ENCODE measurements at regions not wholly inside any gene's neighbourhood (a gene's known extent, or its start where the extent isn't known, plus 50 kb on each side); places are given as distances from the start of the nearest gene placed in this dataset.
A peak's percentile ranks its signal among the peaks of the same experiment; 100 is the strongest.

- Histone ChIP-seq H3K9me3 (ENCODE audit: low read depth) (no peaks in the 10 kb centered on the region), H3K79me2 (no peaks in the 10 kb centered on the region), H4K20me1 (ENCODE audit: insufficient read depth, poor library complexity, severe bottlenecking) (no peaks in the 10 kb centered on the region), H3K27ac (peak overlapping the region; percentile 55), H3K4me2 (peak overlapping the region; percentile 82), H3K36me3 (replicated peaks; ENCODE audit: insufficient read depth, low read depth) (no peaks in the 10 kb centered on the region), H2AFZ (peak overlapping the region; percentile 59), H3K4me3 (peak overlapping the region; percentile 39), H3K27me3 (no peaks in the 10 kb centered on the region), H3K4me1 (ENCODE audit: insufficient read depth) (peaks cover 14% of the 10 kb centered on the region), H3K9me2 (replicated peaks; ENCODE audit: insufficient read depth) (no peaks in the 10 kb centered on the region)
- DNase-seq (ENCODE audit: low spot score) = peak; percentile 92
- TF ChIP-seq EZH2phosphoT487 (IDR thresholded peaks at IDR 0.05; ENCODE audit: low read depth, severe bottlenecking, unreplicated experiment) (no peak), CTCF (IDR thresholded peaks at IDR 0.05; ENCODE audit: poor library complexity) (peak; percentile 91), EZH2 (IDR thresholded peaks at IDR 0.05; ENCODE audit: borderline replicate concordance) (no peak)
- 4% methylated on average over 22 of the region's 22 CpGs for WGBS (ENCODE audit: low lambda C conversion rate, missing lambda C conversion rate)
Observed at GRCh38 chr6:108782179-108783041, 65.8 kb upstream of the ARMC2 start.

DNA sequence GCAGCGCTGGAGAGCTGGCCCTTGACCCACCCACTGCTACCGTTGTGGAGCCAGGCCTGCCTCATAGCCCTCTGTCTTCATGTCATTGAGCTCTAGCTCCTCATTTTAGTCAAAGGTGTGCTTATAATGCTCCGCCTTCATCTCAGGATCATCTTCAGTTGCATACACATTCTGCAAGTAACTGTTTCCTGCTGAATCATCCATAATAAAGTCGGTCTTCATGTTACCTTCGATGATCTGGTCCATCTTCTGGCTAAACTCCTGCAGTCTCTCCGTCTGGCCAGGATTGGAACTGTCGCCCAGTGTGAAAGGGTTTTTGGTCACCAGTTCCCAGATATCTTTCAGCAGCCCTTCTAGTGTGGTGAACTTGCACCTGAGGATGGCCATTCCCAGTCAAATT, 62.6 kb upstream of the ARMC2 start:
- Histone ChIP-seq H3K79me2 (no peaks in the 10 kb centered on the region), H3K9me3 (ENCODE audit: low read depth) (no peaks in the 10 kb centered on the region), H3K4me1 (ENCODE audit: insufficient read depth) (peaks cover 14% of the 10 kb centered on the region), H3K9me2 (replicated peaks; ENCODE audit: insufficient read depth) (no peaks in the 10 kb centered on the region), H3K4me2 (no peak overlapping the region), H3K4me3 (no peak overlapping the region), H3K36me3 (replicated peaks; ENCODE audit: insufficient read depth, low read depth) (no peaks in the 10 kb centered on the region), H3K27me3 (no peaks in the 10 kb centered on the region), H3K27ac (no peak overlapping the region), H2AFZ (no peak overlapping the region), H4K20me1 (ENCODE audit: insufficient read depth, poor library complexity, severe bottlenecking) (no peaks in the 10 kb centered on the region)
- 95% methylated on average over 7 of the region's 7 CpGs for WGBS (ENCODE audit: low lambda C conversion rate, missing lambda C conversion rate)
- no peak for TF ChIP-seq EZH2 (IDR thresholded peaks at IDR 0.05; ENCODE audit: borderline replicate concordance)
- TF ChIP-seq EZH2phosphoT487 (IDR thresholded peaks at IDR 0.05; ENCODE audit: low read depth, severe bottlenecking, unreplicated experiment) = no peak
- no peak for TF ChIP-seq CTCF (IDR thresholded peaks at IDR 0.05; ENCODE audit: poor library complexity)
- DNase-seq (ENCODE audit: low spot score) = no peak

- Histone ChIP-seq H3K27ac (no peak overlapping the region), H3K27me3 (no peaks in the 10 kb centered on the region), H2AFZ (no peak overlapping the region), H3K4me1 (ENCODE audit: insufficient read depth) (peaks cover 4% of the 10 kb centered on the region), H3K4me3 (no peak overlapping the region), H3K9me3 (ENCODE audit: low read depth) (no peaks in the 10 kb centered on the region), H3K36me3 (replicated peaks; ENCODE audit: insufficient read depth, low read depth) (no peaks in the 10 kb centered on the region), H4K20me1 (ENCODE audit: insufficient read depth, poor library complexity, severe bottlenecking) (no peaks in the 10 kb centered on the region), H3K9me2 (replicated peaks; ENCODE audit: insufficient read depth) (no peaks in the 10 kb centered on the region), H3K4me2 (no peak overlapping the region), H3K79me2 (no peaks in the 10 kb centered on the region)
- 97% methylated on average over 1 of the region's 1 CpG for WGBS (ENCODE audit: low lambda C conversion rate, missing lambda C conversion rate)
- no peak for DNase-seq (ENCODE audit: low spot score)
- no peak for TF ChIP-seq EZH2 (IDR thresholded peaks at IDR 0.05; ENCODE audit: borderline replicate concordance)
- TF ChIP-seq EZH2phosphoT487 (IDR thresholded peaks at IDR 0.05; ENCODE audit: low read depth, severe bottlenecking, unreplicated experiment) = no peak
Observed at GRCh38 chr6:108788416-108788815, 59.8 kb upstream of the ARMC2 start.

- no peaks in the 10 kb centered on the region for H3K27me3 ChIP-seq
- DNase-seq (ENCODE audit: low spot score) = no peak
- no peak overlapping the region for H3K27ac ChIP-seq
- H3K4me3 ChIP-seq = no peak overlapping the region
- 95% methylated on average over 1 of the region's 1 CpG for WGBS (ENCODE audit: low lambda C conversion rate, missing lambda C conversion rate)
- H2AFZ ChIP-seq = no peak overlapping the region
- no peaks in the 10 kb centered on the region for H3K79me2 ChIP-seq
- no peak for TF ChIP-seq EZH2 (IDR thresholded peaks at IDR 0.05; ENCODE audit: borderline replicate concordance)
- TF ChIP-seq EZH2phosphoT487 (IDR thresholded peaks at IDR 0.05; ENCODE audit: low read depth, severe bottlenecking, unreplicated experiment) = no peak
- TF ChIP-seq CTCF (IDR thresholded peaks at IDR 0.05; ENCODE audit: poor library complexity) = no peak
- H3K9me2 ChIP-seq (replicated peaks; ENCODE audit: insufficient read depth) = no peaks in the 10 kb centered on the region
- no peak overlapping the region for H3K4me2 ChIP-seq
- no peaks in the 10 kb centered on the region for H3K9me3 ChIP-seq (ENCODE audit: low read depth)
- H3K4me1 ChIP-seq (ENCODE audit: insufficient read depth) = peaks cover 13% of the 10 kb centered on the region
- no peaks in the 10 kb centered on the region for H4K20me1 ChIP-seq (ENCODE audit: insufficient read depth, poor library complexity, severe bottlenecking)
- no peaks in the 10 kb centered on the region for H3K36me3 ChIP-seq (replicated peaks; ENCODE audit: insufficient read depth, low read depth)
Observed at GRCh38 chr6:108789475-108789874, 58.7 kb upstream of the ARMC2 start.

Data from hepatocyte (in vitro differentiated cells).